ENCODE measurements at regions not wholly inside any gene's neighbourhood (a gene's known extent, or its start where the extent isn't known, plus 50 kb on each side); places are given as distances from the start of the nearest gene placed in this dataset.

- H3K27ac ChIP-seq, result no peak overlapping the region
- no peak overlapping the region for H3K4me3 ChIP-seq
- H3K36me3 ChIP-seq, result no peaks in the 10 kb centered on the region
- no peaks in the 10 kb centered on the region for H3K27me3 ChIP-seq
- ATAC-seq (no peak), DNase-seq (no peak)
- H3K9me3 ChIP-seq, result no peaks in the 10 kb centered on the region
- intact Hi-C loops (cut with DNase I), result no loop called here
- TF ChIP-seq, protein P1, sequence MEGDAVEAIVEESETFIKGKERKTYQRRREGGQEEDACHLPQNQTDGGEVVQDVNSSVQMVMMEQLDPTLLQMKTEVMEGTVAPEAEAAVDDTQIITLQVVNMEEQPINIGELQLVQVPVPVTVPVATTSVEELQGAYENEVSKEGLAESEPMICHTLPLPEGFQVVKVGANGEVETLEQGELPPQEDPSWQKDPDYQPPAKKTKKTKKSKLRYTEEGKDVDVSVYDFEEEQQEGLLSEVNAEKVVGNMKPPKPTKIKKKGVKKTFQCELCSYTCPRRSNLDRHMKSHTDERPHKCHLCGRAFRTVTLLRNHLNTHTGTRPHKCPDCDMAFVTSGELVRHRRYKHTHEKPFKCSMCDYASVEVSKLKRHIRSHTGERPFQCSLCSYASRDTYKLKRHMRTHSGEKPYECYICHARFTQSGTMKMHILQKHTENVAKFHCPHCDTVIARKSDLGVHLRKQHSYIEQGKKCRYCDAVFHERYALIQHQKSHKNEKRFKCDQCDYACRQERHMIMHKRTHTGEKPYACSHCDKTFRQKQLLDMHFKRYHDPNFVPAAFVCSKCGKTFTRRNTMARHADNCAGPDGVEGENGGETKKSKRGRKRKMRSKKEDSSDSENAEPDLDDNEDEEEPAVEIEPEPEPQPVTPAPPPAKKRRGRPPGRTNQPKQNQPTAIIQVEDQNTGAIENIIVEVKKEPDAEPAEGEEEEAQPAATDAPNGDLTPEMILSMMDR (IDR thresholded peaks at IDR 0.05), result no peak
- H3K4me1 ChIP-seq, result no peaks in the 10 kb centered on the region
These were observed 65.8 kb downstream of the NSMCE3 start for GRCh38 chr15:29203718-29204368.

DNA sequence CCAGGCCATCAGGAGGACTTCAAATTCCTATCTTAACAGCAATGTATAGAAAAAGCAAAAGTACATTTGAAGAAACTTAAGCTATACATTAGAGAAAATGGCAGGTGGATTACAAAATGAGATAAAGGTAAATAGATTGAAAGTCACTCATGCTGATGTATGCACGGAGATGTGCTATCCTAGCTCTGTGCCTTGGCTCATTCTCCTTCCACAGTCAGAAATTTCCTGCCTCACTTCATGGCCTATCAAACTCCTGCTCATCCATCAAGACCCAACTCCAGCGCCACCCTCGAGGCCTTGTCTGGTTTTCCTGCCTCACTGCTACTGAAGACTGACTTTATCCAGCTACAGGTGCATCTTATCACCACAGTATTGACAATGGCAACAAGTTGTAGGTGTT, 72.9 kb downstream of the NSMCE3 start:
- H3K36me3 ChIP-seq, result no peaks in the 10 kb centered on the region
- H3K9me3 ChIP-seq, result no peaks in the 10 kb centered on the region
- no peaks in the 10 kb centered on the region for H3K4me1 ChIP-seq
- no peak overlapping the region for H3K4me3 ChIP-seq
- no peak overlapping the region for H3K27ac ChIP-seq
- TF ChIP-seq, protein P1 (IDR thresholded peaks at IDR 0.05), result no peak
- no peak for DNase-seq
- no peak for ATAC-seq
- intact Hi-C loops (cut with DNase I), result no loop called here
- H3K27me3 ChIP-seq, result no peaks in the 10 kb centered on the region

DNA sequence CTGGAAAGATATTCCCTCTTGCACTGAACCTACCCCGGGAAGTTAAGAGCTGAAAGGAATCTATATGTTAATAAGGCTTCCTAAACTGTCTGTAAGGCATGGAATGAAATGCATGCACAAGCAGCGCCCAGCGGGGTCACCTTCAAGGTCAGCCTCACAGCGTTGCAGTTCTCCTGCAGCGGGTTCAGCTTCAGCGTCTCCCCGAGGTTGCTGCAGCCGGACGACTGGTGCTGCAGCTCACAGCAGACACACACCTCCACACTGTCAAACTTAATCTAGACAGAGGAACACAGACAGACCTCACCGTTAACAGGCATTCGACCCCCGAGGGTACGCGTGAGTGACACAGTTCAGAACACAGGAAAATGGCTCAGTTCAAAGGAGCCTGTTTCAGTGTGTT, 73.3 kb downstream of the NSMCE3 start:
- H3K4me1 ChIP-seq, result no peaks in the 10 kb centered on the region
- DNase-seq, result no peak
- TF ChIP-seq, protein P1 (IDR thresholded peaks at IDR 0.05), result no peak
- intact Hi-C loops (cut with DNase I), result no loop called here
- no peaks in the 10 kb centered on the region for H3K27me3 ChIP-seq
- no peaks in the 10 kb centered on the region for H3K36me3 ChIP-seq
- no peaks in the 10 kb centered on the region for H3K9me3 ChIP-seq
- H3K4me3 ChIP-seq, result no peak overlapping the region
- no peak for ATAC-seq
- H3K27ac ChIP-seq, result no peak overlapping the region

GRCh38 chr15:29194866-29195265, 74.8 kb downstream of the NSMCE3 start:
- no peaks in the 10 kb centered on the region for H3K9me3 ChIP-seq
- DNase-seq (no peak), ATAC-seq (peak; percentile 14)
- H3K27ac ChIP-seq, result no peak overlapping the region
- intact Hi-C loops (cut with DNase I), result no loop called here
- TF ChIP-seq, protein P1 (IDR thresholded peaks at IDR 0.05), result no peak
- no peaks in the 10 kb centered on the region for H3K4me1 ChIP-seq
- H3K36me3 ChIP-seq, result no peaks in the 10 kb centered on the region
- no peak overlapping the region for H3K4me3 ChIP-seq
- H3K27me3 ChIP-seq, result no peaks in the 10 kb centered on the region

DNA sequence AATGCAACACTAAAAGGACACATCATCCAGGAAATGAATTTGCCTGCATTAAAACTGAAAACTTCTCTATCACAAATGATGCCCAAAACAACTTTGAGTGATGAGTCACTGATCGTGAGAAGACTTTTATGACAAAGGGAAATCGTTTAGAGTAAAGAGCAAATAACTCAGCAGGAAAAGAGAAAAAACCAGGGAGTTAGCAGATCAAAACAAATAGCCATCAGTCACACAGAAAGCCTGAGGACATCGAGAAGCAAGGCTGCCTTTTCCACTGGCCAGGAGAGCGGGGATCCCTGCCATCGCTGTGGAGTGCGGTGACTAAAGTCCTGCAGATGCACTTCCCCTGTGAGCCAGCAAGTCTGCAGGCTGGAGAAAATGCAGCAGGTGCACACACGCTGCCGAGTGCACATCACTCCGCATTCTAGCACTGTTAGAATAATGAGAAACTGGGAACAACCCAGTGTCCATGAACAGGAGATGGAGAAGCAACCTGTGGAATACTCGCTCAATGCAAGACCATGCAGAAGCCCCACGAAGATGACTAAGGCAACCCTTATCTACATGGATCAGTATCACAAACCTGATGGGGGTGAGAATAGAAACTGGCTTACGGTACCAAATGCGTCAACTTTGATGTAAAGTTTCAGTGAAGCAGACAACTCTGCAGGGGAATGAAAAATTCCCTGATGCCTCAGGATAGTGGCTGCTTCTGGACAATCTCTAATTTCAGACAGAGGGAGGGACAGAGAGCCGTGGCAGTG, 86.4 kb downstream of the NSMCE3 start:
- intact Hi-C loops (cut with DNase I), result no loop called here
- ATAC-seq, result no peak
- TF ChIP-seq, protein P1 (IDR thresholded peaks at IDR 0.05), result no peak
- H3K27ac ChIP-seq, result no peak overlapping the region
- no peak overlapping the region for H3K4me3 ChIP-seq
- no peak for DNase-seq
- no peaks in the 10 kb centered on the region for H3K9me3 ChIP-seq
- H3K27me3 ChIP-seq, result peaks cover 5% of the 10 kb centered on the region
- no peaks in the 10 kb centered on the region for H3K4me1 ChIP-seq
- H3K36me3 ChIP-seq, result no peaks in the 10 kb centered on the region

Data from upper lobe of right lung (tissue), 1 donor.